ENCODE measurements at regions not wholly inside any gene's neighbourhood (a gene's known extent, or its start where the extent isn't known, plus 50 kb on each side); places are given as distances from the start of the nearest gene placed in this dataset.
"Not testable (repeated sequence)": the region's sequence is repeated elsewhere in the genome, so short reads cannot be mapped to it uniquely, and the experiment has no call there.

DNA sequence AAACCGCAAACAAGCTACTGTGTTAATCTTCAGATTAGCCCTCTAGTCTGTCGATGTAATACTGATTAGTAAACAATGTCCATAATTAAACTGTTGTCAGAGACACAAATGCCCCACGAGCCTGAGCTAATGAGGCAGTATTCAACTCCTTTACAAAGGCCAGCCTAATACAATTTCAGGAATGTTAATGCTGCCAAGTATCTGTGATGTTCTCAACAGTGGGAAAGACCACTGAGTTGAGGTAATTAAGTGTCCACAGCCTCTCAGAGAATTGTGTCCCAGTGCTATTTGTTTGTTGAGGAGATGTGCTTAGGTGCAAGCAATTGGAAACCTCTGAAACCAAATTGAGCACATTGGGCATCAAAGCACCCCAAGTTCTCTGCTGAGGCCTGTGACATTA, 139.4 kb upstream of the CDKN3 start:
- H3K27ac ChIP-seq (ENCODE audit: low read depth, low read length): no peak overlapping the region
- no peak for DNase-seq (ENCODE audit: insufficient read length, low spot score, missing footprints)
- TF ChIP-seq, protein P1, sequence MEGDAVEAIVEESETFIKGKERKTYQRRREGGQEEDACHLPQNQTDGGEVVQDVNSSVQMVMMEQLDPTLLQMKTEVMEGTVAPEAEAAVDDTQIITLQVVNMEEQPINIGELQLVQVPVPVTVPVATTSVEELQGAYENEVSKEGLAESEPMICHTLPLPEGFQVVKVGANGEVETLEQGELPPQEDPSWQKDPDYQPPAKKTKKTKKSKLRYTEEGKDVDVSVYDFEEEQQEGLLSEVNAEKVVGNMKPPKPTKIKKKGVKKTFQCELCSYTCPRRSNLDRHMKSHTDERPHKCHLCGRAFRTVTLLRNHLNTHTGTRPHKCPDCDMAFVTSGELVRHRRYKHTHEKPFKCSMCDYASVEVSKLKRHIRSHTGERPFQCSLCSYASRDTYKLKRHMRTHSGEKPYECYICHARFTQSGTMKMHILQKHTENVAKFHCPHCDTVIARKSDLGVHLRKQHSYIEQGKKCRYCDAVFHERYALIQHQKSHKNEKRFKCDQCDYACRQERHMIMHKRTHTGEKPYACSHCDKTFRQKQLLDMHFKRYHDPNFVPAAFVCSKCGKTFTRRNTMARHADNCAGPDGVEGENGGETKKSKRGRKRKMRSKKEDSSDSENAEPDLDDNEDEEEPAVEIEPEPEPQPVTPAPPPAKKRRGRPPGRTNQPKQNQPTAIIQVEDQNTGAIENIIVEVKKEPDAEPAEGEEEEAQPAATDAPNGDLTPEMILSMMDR (IDR thresholded peaks at IDR 0.05; ENCODE audit: extremely low read depth, low read depth, low read length): no peak

DNA sequence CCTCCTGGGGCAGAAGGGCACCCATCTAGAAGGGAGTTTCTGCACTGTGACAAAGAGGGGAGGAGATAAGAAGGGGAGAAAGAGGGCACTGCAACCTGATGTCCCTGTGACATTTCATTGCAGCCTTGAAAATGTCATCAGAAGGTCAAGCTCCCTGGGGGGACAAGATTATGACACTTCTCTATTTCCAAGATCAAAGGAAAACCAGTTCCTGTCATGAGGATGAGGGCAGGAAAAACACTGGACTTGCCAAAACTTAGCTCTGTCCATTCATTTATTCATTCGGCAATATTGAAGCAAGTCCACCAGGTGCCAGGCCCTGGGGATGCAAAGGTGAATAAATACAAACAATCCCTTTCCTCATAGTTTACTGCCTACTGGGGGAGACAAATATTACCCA, 138.4 kb upstream of the CDKN3 start:
- H4K20me1 ChIP-seq (ENCODE audit: insufficient read depth, low read length): no peaks in the 10 kb centered on the region
- H3K4me1 ChIP-seq (ENCODE audit: insufficient read depth, low read length): peaks cover 13% of the 10 kb centered on the region
- no peak overlapping the region for H3K4me2 ChIP-seq (ENCODE audit: insufficient read depth, low read length)
- H2AFZ ChIP-seq (ENCODE audit: low read length): no peak overlapping the region
- TF ChIP-seq, protein P1 (IDR thresholded peaks at IDR 0.05; ENCODE audit: extremely low read depth, low read depth, low read length): no peak
- no peaks in the 10 kb centered on the region for H3K27me3 ChIP-seq (ENCODE audit: insufficient read depth, low read length)
- H3K36me3 ChIP-seq (ENCODE audit: insufficient read depth, low read length): no peaks in the 10 kb centered on the region
- no peak for DNase-seq (ENCODE audit: insufficient read length, low spot score, missing footprints)
- no peaks in the 10 kb centered on the region for H3K79me2 ChIP-seq (ENCODE audit: insufficient read depth, low read length)
- H3K9me3 ChIP-seq (ENCODE audit: low read depth, low read length): no peaks in the 10 kb centered on the region
- H3K27ac ChIP-seq (ENCODE audit: low read depth, low read length): no peak overlapping the region
- no peak overlapping the region for H3K4me3 ChIP-seq (ENCODE audit: insufficient read depth, low read length)

More for the DNA sequence above, 139.4 kb upstream of the CDKN3 start:
- no peaks in the 10 kb centered on the region for H4K20me1 ChIP-seq (ENCODE audit: insufficient read depth, low read length)
- no peaks in the 10 kb centered on the region for H3K9me3 ChIP-seq (ENCODE audit: low read depth, low read length)
- no peak overlapping the region for H3K4me3 ChIP-seq (ENCODE audit: insufficient read depth, low read length)
- H3K79me2 ChIP-seq (ENCODE audit: insufficient read depth, low read length): no peaks in the 10 kb centered on the region
- H3K4me2 ChIP-seq (ENCODE audit: insufficient read depth, low read length): no peak overlapping the region
- H3K36me3 ChIP-seq (ENCODE audit: insufficient read depth, low read length): no peaks in the 10 kb centered on the region
- H3K4me1 ChIP-seq (ENCODE audit: insufficient read depth, low read length): peaks cover 22% of the 10 kb centered on the region
- H3K27me3 ChIP-seq (ENCODE audit: insufficient read depth, low read length): no peaks in the 10 kb centered on the region
- no peak overlapping the region for H2AFZ ChIP-seq (ENCODE audit: low read length)

DNA sequence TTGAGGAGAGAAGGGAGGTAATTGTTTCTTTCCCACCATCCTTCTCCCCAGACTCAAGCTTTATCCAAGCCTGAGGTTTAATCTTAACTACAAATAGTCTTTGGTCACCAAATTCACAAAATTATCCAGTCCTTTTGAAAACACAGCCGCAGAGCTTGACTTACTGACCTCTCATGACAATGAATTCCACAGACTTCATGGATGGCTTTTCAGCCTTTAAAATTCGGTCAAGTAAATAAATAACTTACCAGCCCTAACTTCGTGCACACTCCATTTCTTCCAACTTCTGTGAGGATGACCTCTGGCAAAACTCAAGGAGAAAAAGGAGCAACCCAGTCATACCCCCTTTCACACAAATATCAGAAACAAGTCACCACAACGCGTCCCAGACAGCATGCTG, 137.0 kb upstream of the CDKN3 start:
- Histone ChIP-seq H3K4me3 (ENCODE audit: insufficient read depth, low read length) (no peak overlapping the region), H3K79me2 (ENCODE audit: insufficient read depth, low read length) (no peaks in the 10 kb centered on the region), H2AFZ (ENCODE audit: low read length) (no peak overlapping the region), H3K27me3 (ENCODE audit: insufficient read depth, low read length) (no peaks in the 10 kb centered on the region), H4K20me1 (ENCODE audit: insufficient read depth, low read length) (no peaks in the 10 kb centered on the region), H3K4me2 (ENCODE audit: insufficient read depth, low read length) (no peak overlapping the region), H3K4me1 (ENCODE audit: insufficient read depth, low read length) (no peaks in the 10 kb centered on the region), H3K9me3 (ENCODE audit: low read depth, low read length) (no peaks in the 10 kb centered on the region), H3K27ac (ENCODE audit: low read depth, low read length) (no peak overlapping the region), H3K36me3 (ENCODE audit: insufficient read depth, low read length) (no peaks in the 10 kb centered on the region)
- DNase-seq (ENCODE audit: insufficient read length, low spot score, missing footprints): no peak
- TF ChIP-seq, protein P1 (IDR thresholded peaks at IDR 0.05; ENCODE audit: extremely low read depth, low read depth, low read length): no peak

DNA sequence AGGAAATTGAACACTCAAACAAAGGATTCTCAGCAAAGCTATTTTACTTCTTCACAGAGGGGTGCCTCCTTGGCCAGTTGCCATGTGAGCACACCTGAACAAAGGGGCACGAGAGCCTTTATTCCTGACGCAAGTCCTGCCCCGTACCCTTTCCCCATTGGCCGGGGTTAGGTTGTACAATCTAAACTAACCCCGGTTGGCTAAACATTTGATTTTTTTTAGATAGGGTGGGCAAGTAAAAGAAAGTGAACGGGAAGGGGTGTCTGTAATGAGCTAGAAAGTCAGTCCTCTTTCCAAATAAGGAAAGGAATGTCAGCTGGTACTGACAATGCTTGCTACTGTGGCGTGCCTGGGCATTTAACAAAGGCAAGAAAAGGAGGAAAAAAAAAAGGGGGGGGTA, 135.5 kb upstream of the CDKN3 start:
- Histone ChIP-seq H3K9me3 (ENCODE audit: low read depth, low read length) (no peaks in the 10 kb centered on the region), H3K4me3 (ENCODE audit: insufficient read depth, low read length) (no peak overlapping the region), H3K27me3 (ENCODE audit: insufficient read depth, low read length) (no peaks in the 10 kb centered on the region), H3K4me2 (ENCODE audit: insufficient read depth, low read length) (no peak overlapping the region), H3K27ac (ENCODE audit: low read depth, low read length) (no peak overlapping the region), H2AFZ (ENCODE audit: low read length) (no peak overlapping the region), H3K36me3 (ENCODE audit: insufficient read depth, low read length) (no peaks in the 10 kb centered on the region), H3K4me1 (ENCODE audit: insufficient read depth, low read length) (no peaks in the 10 kb centered on the region), H4K20me1 (ENCODE audit: insufficient read depth, low read length) (no peaks in the 10 kb centered on the region), H3K79me2 (ENCODE audit: insufficient read depth, low read length) (no peaks in the 10 kb centered on the region)
- DNase-seq (ENCODE audit: insufficient read length, low spot score, missing footprints): no peak
- TF ChIP-seq, protein P1 (IDR thresholded peaks at IDR 0.05; ENCODE audit: extremely low read depth, low read depth, low read length): no peak

DNA sequence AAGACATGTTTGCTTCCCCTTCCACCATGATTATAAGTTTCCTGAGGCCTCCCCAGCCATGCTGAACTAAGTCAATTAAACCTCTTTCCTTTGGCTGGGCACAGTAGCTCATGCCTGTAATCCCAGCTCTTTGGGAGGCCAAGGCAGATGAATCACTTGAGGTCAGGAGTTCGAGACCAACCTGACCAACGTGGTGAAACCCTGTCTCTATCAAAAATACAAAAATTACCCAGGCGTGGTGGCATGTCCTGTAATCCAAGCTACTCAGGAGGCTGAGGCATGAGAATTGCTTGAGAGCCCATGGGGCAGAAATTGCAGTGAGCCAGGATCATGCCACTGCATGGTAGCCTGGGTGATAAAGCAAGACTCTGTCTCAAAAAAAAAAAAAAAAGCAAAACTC, 130.2 kb upstream of the CDKN3 start:
- H3K79me2 ChIP-seq (ENCODE audit: insufficient read depth, low read length); H2AFZ ChIP-seq (ENCODE audit: low read length); H3K36me3 ChIP-seq (ENCODE audit: insufficient read depth, low read length); H3K27me3 ChIP-seq (ENCODE audit: insufficient read depth, low read length); H3K27ac ChIP-seq (ENCODE audit: low read depth, low read length); H3K4me1 ChIP-seq (ENCODE audit: insufficient read depth, low read length); DNase-seq (ENCODE audit: insufficient read length, low spot score, missing footprints); H3K4me2 ChIP-seq (ENCODE audit: insufficient read depth, low read length); H4K20me1 ChIP-seq (ENCODE audit: insufficient read depth, low read length); H3K9me3 ChIP-seq (ENCODE audit: low read depth, low read length); H3K4me3 ChIP-seq (ENCODE audit: insufficient read depth, low read length): not testable (repeated sequence)
